IMR-90 (cell line): ENCODE measurements at regions not wholly inside any gene's neighbourhood (a gene's known extent, or its start where the extent isn't known, plus 50 kb on each side); places are given as distances from the start of the nearest gene placed in this dataset.

Source experiments
- BHLHE40 ChIP-seq: fragments of 150-350 bp; IDR thresholded peaks from 2 replicates; pipeline ENCODE4 v1.6.1; 2016; ENCODE audit warnings: mild to moderate bottlenecking, low read depth, low read length
- CEBPB ChIP-seq: IDR thresholded peaks from 2 replicates; pipeline ENCODE4 v1.6.1; 2012; ENCODE audit warnings: low read depth, low read length, improper control_type of control experiment
- MAFK ChIP-seq: IDR thresholded peaks from 2 replicates; pipeline ENCODE4 v1.6.1; 2012; ENCODE audit warnings: low read depth, low read length, improper control_type of control experiment
- MAZ ChIP-seq: IDR thresholded peaks from 2 replicates; pipeline ENCODE4 v1.6.1; 2012; ENCODE audit warnings: low read depth, mild to moderate bottlenecking, low read length, improper control_type of control experiment, moderate library complexity, borderline replicate concordance
- MXI1 ChIP-seq: IDR thresholded peaks from 2 replicates; pipeline ENCODE4 v1.6.1; 2012; ENCODE audit warnings: low read depth, mild to moderate bottlenecking, low read length, moderate library complexity, borderline replicate concordance
- NFE2L2 ChIP-seq: fragments of 150-350 bp; IDR thresholded peaks from 2 replicates; pipeline ENCODE4 v1.6.1; 2016; ENCODE audit warnings: low read depth, mild to moderate bottlenecking, low read length
- POLR2A ChIP-seq: IDR thresholded peaks from 2 replicates; pipeline ENCODE4 v1.6.1; 2012; ENCODE audit warnings: mild to moderate bottlenecking, low read depth, low read length
- RAD21 ChIP-seq: IDR thresholded peaks from 2 replicates; pipeline ENCODE4 v1.6.1; 2012; ENCODE audit warnings: low read length, improper control_type of control experiment
- RCOR1 ChIP-seq: IDR thresholded peaks from 2 replicates; pipeline ENCODE4 v1.6.1; 2012; ENCODE audit warnings: mild to moderate bottlenecking, low read length, improper control_type of control experiment; ENCODE audit not compliant: insufficient replicate concordance
- RFX5 ChIP-seq: IDR thresholded peaks from 2 replicates; pipeline ENCODE4 v1.8.0; 2012; ENCODE audit warnings: low read depth, mild to moderate bottlenecking, low read length, moderate library complexity
- SMC3 ChIP-seq: fragments of 150-350 bp; IDR thresholded peaks from 2 replicates; pipeline ENCODE4 v1.6.1; 2016; ENCODE audit warnings: low read depth, mild to moderate bottlenecking, antibody characterized with exemption, low read length, moderate library complexity
- TF ChIP-seq, protein P1 (sequence below): conservative IDR thresholded peaks from 2 replicates; pipeline ENCODE4 v1.5.1; 2012; ENCODE audit warnings: mild to moderate bottlenecking, low read depth, low read length, improper control_type of control experiment
- TF ChIP-seq, protein P2 (sequence below): fragments of 150-350 bp; IDR thresholded peaks from 2 replicates; pipeline ENCODE4 v1.6.1; 2017; ENCODE audit warnings: mild to moderate bottlenecking, antibody characterized with exemption, low read length, low read depth
- TF ChIP-seq, protein P3 (sequence below): fragments of 150-350 bp; IDR thresholded peaks from 2 replicates; pipeline ENCODE4 v1.6.1; 2016; ENCODE audit warnings: low read depth, mild to moderate bottlenecking, low read length, moderate library complexity, borderline replicate concordance

DNA sequence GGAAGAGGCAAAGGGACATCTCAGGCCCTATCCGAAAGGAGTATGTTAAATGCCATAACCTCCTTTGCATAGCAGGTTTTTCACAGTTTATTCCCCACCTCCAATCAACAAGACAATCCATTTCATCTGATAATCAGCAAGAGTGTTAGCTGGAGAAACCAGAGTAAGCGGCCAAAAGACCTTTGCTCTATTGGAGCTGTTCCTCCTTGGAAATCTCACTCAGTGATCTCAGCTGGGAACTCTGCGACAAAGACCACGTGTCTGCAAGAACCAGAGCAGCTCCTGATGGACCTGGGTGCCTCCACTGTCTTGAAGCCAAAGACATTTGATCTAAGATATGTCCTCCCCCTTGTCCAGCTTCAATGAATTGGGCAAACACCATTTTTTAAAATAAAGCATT is 241.0 kb downstream of the SEC61B start:
- TF ChIP-seq, protein P1, sequence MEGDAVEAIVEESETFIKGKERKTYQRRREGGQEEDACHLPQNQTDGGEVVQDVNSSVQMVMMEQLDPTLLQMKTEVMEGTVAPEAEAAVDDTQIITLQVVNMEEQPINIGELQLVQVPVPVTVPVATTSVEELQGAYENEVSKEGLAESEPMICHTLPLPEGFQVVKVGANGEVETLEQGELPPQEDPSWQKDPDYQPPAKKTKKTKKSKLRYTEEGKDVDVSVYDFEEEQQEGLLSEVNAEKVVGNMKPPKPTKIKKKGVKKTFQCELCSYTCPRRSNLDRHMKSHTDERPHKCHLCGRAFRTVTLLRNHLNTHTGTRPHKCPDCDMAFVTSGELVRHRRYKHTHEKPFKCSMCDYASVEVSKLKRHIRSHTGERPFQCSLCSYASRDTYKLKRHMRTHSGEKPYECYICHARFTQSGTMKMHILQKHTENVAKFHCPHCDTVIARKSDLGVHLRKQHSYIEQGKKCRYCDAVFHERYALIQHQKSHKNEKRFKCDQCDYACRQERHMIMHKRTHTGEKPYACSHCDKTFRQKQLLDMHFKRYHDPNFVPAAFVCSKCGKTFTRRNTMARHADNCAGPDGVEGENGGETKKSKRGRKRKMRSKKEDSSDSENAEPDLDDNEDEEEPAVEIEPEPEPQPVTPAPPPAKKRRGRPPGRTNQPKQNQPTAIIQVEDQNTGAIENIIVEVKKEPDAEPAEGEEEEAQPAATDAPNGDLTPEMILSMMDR: no peak
- TF ChIP-seq POLR2A (no peak), SMC3 (no peak), CEBPB (no peak), NFE2L2 (no peak), MAFK (no peak), RAD21 (no peak), MAZ (no peak), MXI1 (no peak), RCOR1 (no peak), BHLHE40 (no peak), RFX5 (no peak)
- TF ChIP-seq, protein P2, sequence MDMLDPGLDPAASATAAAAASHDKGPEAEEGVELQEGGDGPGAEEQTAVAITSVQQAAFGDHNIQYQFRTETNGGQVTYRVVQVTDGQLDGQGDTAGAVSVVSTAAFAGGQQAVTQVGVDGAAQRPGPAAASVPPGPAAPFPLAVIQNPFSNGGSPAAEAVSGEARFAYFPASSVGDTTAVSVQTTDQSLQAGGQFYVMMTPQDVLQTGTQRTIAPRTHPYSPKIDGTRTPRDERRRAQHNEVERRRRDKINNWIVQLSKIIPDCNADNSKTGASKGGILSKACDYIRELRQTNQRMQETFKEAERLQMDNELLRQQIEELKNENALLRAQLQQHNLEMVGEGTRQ: no peak
- TF ChIP-seq, protein P3, sequence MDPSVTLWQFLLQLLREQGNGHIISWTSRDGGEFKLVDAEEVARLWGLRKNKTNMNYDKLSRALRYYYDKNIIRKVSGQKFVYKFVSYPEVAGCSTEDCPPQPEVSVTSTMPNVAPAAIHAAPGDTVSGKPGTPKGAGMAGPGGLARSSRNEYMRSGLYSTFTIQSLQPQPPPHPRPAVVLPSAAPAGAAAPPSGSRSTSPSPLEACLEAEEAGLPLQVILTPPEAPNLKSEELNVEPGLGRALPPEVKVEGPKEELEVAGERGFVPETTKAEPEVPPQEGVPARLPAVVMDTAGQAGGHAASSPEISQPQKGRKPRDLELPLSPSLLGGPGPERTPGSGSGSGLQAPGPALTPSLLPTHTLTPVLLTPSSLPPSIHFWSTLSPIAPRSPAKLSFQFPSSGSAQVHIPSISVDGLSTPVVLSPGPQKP: no peak
